Natural killer cell (primary cell): ENCODE measurements at regions not wholly inside any gene's neighbourhood (a gene's known extent, or its start where the extent isn't known, plus 50 kb on each side); places are given as distances from the start of the nearest gene placed in this dataset.

Experiments used
- ATAC-seq, 3 donors: fragments of 150-1000 bp in 2 of 3; fragments of 200-7000 bp in 1 of 3; cut with Tn5 transposase; 1 replicate in 1 of 3; 2 replicates in 2 of 3; pipeline ENCODE4 v1.10.0; 2021; ENCODE audit warnings: mild to moderate bottlenecking in 2 of 3, moderate library complexity in 2 of 3
- DNase-seq, 2 donors: peaks; one replicate each; pipeline versions ENCODE4 v3.0.0 to v3.0.0-alpha.2; 2013 to 2021; ENCODE audit warnings: mixed read lengths in 1 of 2
- H3K27ac ChIP-seq: one replicate; pipeline ENCODE4 v1.5.1; 2013; ENCODE audit warnings: mild to moderate bottlenecking, low read length
- H3K27me3 ChIP-seq: one replicate; pipeline ENCODE4 v1.6.1; 2013; ENCODE audit warnings: low read length; ENCODE audit not compliant: control insufficient read depth, insufficient read depth
- H3K36me3 ChIP-seq: one replicate; pipeline ENCODE4 v1.6.1; 2013; ENCODE audit warnings: low read length; ENCODE audit not compliant: control insufficient read depth, insufficient read depth
- H3K4me1 ChIP-seq: one replicate; pipeline ENCODE4 v1.6.1; 2013; ENCODE audit warnings: low read length; ENCODE audit not compliant: control insufficient read depth, insufficient read depth
- H3K4me3 ChIP-seq: one replicate; pipeline ENCODE4 v1.5.1; 2013; ENCODE audit warnings: low read length
- H3K9me3 ChIP-seq: one replicate; pipeline ENCODE4 v1.6.1; 2013; ENCODE audit warnings: low read length; ENCODE audit not compliant: control insufficient read depth, insufficient read depth
- H3K27ac Mint-ChIP-seq, 2 donors: one replicate each; pipeline ENCODE4 v1.8.0; 2022; ENCODE audit warnings: mild to moderate bottlenecking in 2 of 2, mixed read lengths in 2 of 2, moderate library complexity in 1 of 2
- H3K27me3 Mint-ChIP-seq, 2 donors: one replicate each; pipeline ENCODE4 v1.8.0; 2022; ENCODE audit warnings: low read depth in 2 of 2, mixed read lengths in 2 of 2
- H3K36me3 Mint-ChIP-seq: one replicate; pipeline ENCODE4 v1.8.0; 2022; ENCODE audit warnings: mixed read lengths
- H3K4me1 Mint-ChIP-seq, 2 donors: one replicate each; pipeline ENCODE4 v1.8.0; 2022; ENCODE audit warnings: mixed read lengths in 2 of 2
- H3K4me3 Mint-ChIP-seq: one replicate; pipeline ENCODE4 v1.8.0; 2022; ENCODE audit warnings: mild to moderate bottlenecking, moderate library complexity, mixed read lengths
- H3K9me3 Mint-ChIP-seq, 2 donors: one replicate each; pipeline ENCODE4 v1.8.0; 2022; ENCODE audit warnings: mixed read lengths in 2 of 2
- CTCF ChIP-seq: fragments of 200-600 bp; IDR thresholded peaks from one replicate; pipeline ENCODE4 v1.8.0; 2022; ENCODE audit warnings: antibody characterized with exemption
- WGBS: methylation state at CpG from one replicate; pipeline ENCODE4 v1.1.7; 2013; ENCODE audit warnings: missing lambda C conversion rate; ENCODE audit not compliant: insufficient coverage; 5-methylcytosine and 5-hydroxymethylcytosine counted together
- intact Hi-C: fragments of 100-400 bp; cut with micrococcal nuclease; formaldehyde crosslinking; loops from one replicate; pipeline ENCODE4 v1.14.2; 2022

GRCh38 chr1:186754542-186755145, 74.1 kb upstream of the PLA2G4A start:
- no peak for DNase-seq
- Histone ChIP-seq H3K27me3 (no peaks in the 10 kb centered on the region), H3K27ac (no peak overlapping the region), H3K4me1 (no peaks in the 10 kb centered on the region), H3K9me3 (no peaks in the 10 kb centered on the region), H3K36me3 (no peaks in the 10 kb centered on the region), H3K4me3 (no peak overlapping the region)
- Mint-ChIP-seq H3K4me1 (no peaks in the 10 kb centered on the region), H3K4me3 (no peak overlapping the region), H3K27me3 (no peaks in the 10 kb centered on the region), H3K36me3 (no peaks in the 10 kb centered on the region), H3K9me3 (no peaks in the 10 kb centered on the region), H3K27ac (no peak overlapping the region)
- WGBS, result 49% methylated on average over 2 of the region's 3 CpGs
- no peak for TF ChIP-seq CTCF
- no peak for ATAC-seq
- intact Hi-C loops, result no loop called here

GRCh38 chr1:186753241-186753640, 73.0 kb upstream of the PTGS2 start:
- Mint-ChIP-seq H3K36me3 (no peaks in the 10 kb centered on the region), H3K27me3 (no peaks in the 10 kb centered on the region), H3K27ac (no peak overlapping the region), H3K9me3 (no peaks in the 10 kb centered on the region), H3K4me3 (no peak overlapping the region), H3K4me1 (no peaks in the 10 kb centered on the region)
- TF ChIP-seq CTCF, result no peak
- H3K4me3 ChIP-seq, result no peak overlapping the region
- WGBS, result 88% methylated on average over 4 of the region's 4 CpGs
- no peak for DNase-seq
- ATAC-seq, result no peak
- H3K27ac ChIP-seq, result no peak overlapping the region
- no peaks in the 10 kb centered on the region for H3K4me1 ChIP-seq
- H3K27me3 ChIP-seq, result no peaks in the 10 kb centered on the region
- H3K9me3 ChIP-seq, result no peaks in the 10 kb centered on the region
- no peaks in the 10 kb centered on the region for H3K36me3 ChIP-seq
- intact Hi-C loops, result no loop called here

GRCh38 chr1:186750257-186750656, 70.0 kb upstream of the PTGS2 start:
- intact Hi-C loops, result no loop called here
- no peak for DNase-seq

More at GRCh38 chr1:186750257-186750656, 70.0 kb upstream of the PTGS2 start:
- Mint-ChIP-seq H3K27me3 (no peaks in the 10 kb centered on the region), H3K4me1 (no peaks in the 10 kb centered on the region), H3K36me3 (no peaks in the 10 kb centered on the region), H3K4me3 (no peak overlapping the region), H3K27ac (no peak overlapping the region), H3K9me3 (no peaks in the 10 kb centered on the region)
- ATAC-seq, result no peak
- peaks cover 8% of the 10 kb centered on the region for H3K9me3 ChIP-seq
- H3K27ac ChIP-seq, result no peak overlapping the region
- TF ChIP-seq CTCF, result no peak
- WGBS, result no CpG with 5 or more reads among the region's 1 CpG
- no peaks in the 10 kb centered on the region for H3K4me1 ChIP-seq
- no peaks in the 10 kb centered on the region for H3K36me3 ChIP-seq
- H3K27me3 ChIP-seq, result no peaks in the 10 kb centered on the region
- no peak overlapping the region for H3K4me3 ChIP-seq
